ENCODE measurements at regions not wholly inside any gene's neighbourhood (a gene's known extent, or its start where the extent isn't known, plus 50 kb on each side); places are given as distances from the start of the nearest gene placed in this dataset.

DNA sequence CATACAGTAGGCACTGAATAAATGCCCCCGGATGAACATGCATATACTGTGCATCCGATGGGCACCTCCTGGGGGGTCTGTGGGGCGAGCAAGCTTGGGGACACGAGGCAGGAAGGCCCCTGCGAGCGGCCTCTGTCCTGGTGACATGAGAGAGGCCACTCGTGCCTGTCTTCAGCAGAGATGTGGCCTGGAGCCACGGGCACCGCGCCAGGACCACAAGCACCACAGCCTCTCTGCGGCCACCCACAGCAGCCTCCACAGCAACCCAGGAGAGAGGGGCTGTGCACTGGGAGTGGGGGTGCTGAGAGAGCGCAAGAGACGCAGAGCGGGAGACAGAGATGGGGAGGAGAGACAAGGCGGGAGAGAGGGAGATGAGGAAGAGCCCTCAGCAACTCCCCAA is 118.5 kb downstream of the RFLNA start:
- Histone ChIP-seq H3K27me3 (ENCODE audit: control insufficient read depth, insufficient read depth, low read length) (no peaks in the 10 kb centered on the region), H3K36me3 (ENCODE audit: control insufficient read depth, insufficient read depth, low read length) (no peaks in the 10 kb centered on the region), H3K27ac (ENCODE audit: low read length) (no peak overlapping the region), H3K9me3 (ENCODE audit: control insufficient read depth, insufficient read depth, low read depth, low read length) (no peaks in the 10 kb centered on the region), H3K4me3 (ENCODE audit: low read depth in 2 of 2, low read length in 2 of 2) (no peak overlapping the region), H3K4me1 (ENCODE audit: control insufficient read depth, insufficient read depth, low read length) (no peaks in the 10 kb centered on the region; the same call in 1 of the 2 replicates)
- ChIA-PET POLR2A (no interaction called here), CTCF (interaction anchor here (0.6 kb wide), 1 partner anchor 57 kb away, joined by 5 read pairs; no protein-coding TSS in a partner anchor)
- ATAC-seq (no peak), DNase-seq (ENCODE audit: low read depth, low spot score) (no peak)
- no TSS peak for BruUV-seq (replicated peaks)
- TF ChIP-seq, protein P1, sequence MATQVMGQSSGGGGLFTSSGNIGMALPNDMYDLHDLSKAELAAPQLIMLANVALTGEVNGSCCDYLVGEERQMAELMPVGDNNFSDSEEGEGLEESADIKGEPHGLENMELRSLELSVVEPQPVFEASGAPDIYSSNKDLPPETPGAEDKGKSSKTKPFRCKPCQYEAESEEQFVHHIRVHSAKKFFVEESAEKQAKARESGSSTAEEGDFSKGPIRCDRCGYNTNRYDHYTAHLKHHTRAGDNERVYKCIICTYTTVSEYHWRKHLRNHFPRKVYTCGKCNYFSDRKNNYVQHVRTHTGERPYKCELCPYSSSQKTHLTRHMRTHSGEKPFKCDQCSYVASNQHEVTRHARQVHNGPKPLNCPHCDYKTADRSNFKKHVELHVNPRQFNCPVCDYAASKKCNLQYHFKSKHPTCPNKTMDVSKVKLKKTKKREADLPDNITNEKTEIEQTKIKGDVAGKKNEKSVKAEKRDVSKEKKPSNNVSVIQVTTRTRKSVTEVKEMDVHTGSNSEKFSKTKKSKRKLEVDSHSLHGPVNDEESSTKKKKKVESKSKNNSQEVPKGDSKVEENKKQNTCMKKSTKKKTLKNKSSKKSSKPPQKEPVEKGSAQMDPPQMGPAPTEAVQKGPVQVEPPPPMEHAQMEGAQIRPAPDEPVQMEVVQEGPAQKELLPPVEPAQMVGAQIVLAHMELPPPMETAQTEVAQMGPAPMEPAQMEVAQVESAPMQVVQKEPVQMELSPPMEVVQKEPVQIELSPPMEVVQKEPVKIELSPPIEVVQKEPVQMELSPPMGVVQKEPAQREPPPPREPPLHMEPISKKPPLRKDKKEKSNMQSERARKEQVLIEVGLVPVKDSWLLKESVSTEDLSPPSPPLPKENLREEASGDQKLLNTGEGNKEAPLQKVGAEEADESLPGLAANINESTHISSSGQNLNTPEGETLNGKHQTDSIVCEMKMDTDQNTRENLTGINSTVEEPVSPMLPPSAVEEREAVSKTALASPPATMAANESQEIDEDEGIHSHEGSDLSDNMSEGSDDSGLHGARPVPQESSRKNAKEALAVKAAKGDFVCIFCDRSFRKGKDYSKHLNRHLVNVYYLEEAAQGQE (IDR thresholded peaks at IDR 0.05; ENCODE audit: insufficient read depth in 1 of 2, low read depth in 2 of 2, low read length in 1 of 2) = no peak
- TF ChIP-seq TCF7L2 (IDR thresholded peaks at IDR 0.05; ENCODE audit: low read depth, low read length) (no peak), SIN3A (IDR thresholded peaks at IDR 0.05; ENCODE audit: borderline replicate concordance, insufficient read depth, low read depth, low read length) (no peak), POLR2AphosphoS5 (IDR thresholded peaks at IDR 0.05; ENCODE audit: low read depth, low read length) (no peak)
- TF ChIP-seq, protein P2, sequence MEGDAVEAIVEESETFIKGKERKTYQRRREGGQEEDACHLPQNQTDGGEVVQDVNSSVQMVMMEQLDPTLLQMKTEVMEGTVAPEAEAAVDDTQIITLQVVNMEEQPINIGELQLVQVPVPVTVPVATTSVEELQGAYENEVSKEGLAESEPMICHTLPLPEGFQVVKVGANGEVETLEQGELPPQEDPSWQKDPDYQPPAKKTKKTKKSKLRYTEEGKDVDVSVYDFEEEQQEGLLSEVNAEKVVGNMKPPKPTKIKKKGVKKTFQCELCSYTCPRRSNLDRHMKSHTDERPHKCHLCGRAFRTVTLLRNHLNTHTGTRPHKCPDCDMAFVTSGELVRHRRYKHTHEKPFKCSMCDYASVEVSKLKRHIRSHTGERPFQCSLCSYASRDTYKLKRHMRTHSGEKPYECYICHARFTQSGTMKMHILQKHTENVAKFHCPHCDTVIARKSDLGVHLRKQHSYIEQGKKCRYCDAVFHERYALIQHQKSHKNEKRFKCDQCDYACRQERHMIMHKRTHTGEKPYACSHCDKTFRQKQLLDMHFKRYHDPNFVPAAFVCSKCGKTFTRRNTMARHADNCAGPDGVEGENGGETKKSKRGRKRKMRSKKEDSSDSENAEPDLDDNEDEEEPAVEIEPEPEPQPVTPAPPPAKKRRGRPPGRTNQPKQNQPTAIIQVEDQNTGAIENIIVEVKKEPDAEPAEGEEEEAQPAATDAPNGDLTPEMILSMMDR (IDR thresholded peaks at IDR 0.05) = no peak
- intact Hi-C loops (cut with micrococcal nuclease; ENCODE audit: unreplicated experiment) (no loop called here), in situ Hi-C loops (cut with HindIII; ENCODE audit: low pct_unique_long_range_greater_than_20kb, low sequenced_read_pairs) (no loop called here)

GRCh38 chr12:124412646-124413015 is 117.7 kb downstream of the RFLNA start:
- no peaks in the 10 kb centered on the region for H3K36me3 ChIP-seq (ENCODE audit: control insufficient read depth, insufficient read depth, low read length)
- no peak overlapping the region for H3K27ac ChIP-seq (ENCODE audit: low read length)
- ChIA-PET POLR2A (no interaction called here), CTCF (interaction anchor here (0.6 kb wide), 1 partner anchor 58 kb away, joined by 5 read pairs; no protein-coding TSS in a partner anchor)
- ATAC-seq (no peak), DNase-seq (ENCODE audit: low read depth, low spot score) (no peak)
- no TSS peak for BruUV-seq (replicated peaks)
- TF ChIP-seq, protein P1 (IDR thresholded peaks at IDR 0.05; ENCODE audit: insufficient read depth in 1 of 2, low read depth in 2 of 2, low read length in 1 of 2) = no peak
- no peak for TF ChIP-seq TCF7L2 (IDR thresholded peaks at IDR 0.05; ENCODE audit: low read depth, low read length)
- TF ChIP-seq SIN3A (IDR thresholded peaks at IDR 0.05; ENCODE audit: borderline replicate concordance, insufficient read depth, low read depth, low read length) = no peak
- TF ChIP-seq, protein P2 (IDR thresholded peaks at IDR 0.05) = no peak
- no peak for TF ChIP-seq POLR2AphosphoS5 (IDR thresholded peaks at IDR 0.05; ENCODE audit: low read depth, low read length)
- H3K27me3 ChIP-seq (ENCODE audit: control insufficient read depth, insufficient read depth, low read length) = no peaks in the 10 kb centered on the region
- no peaks in the 10 kb centered on the region; the same call in 1 of the 2 replicates for H3K4me1 ChIP-seq (ENCODE audit: control insufficient read depth, insufficient read depth, low read length)
- H3K9me3 ChIP-seq (ENCODE audit: control insufficient read depth, insufficient read depth, low read depth, low read length) = no peaks in the 10 kb centered on the region
- in situ Hi-C loops (cut with HindIII; ENCODE audit: low pct_unique_long_range_greater_than_20kb, low sequenced_read_pairs) = no loop called here
- H3K4me3 ChIP-seq (ENCODE audit: low read depth in 2 of 2, low read length in 2 of 2) = no peak overlapping the region
- intact Hi-C loops (cut with micrococcal nuclease; ENCODE audit: unreplicated experiment) = no loop called here

All from Panc1 (cell line).